ENCODE measurements at regions not wholly inside any gene's neighbourhood (a gene's known extent, or its start where the extent isn't known, plus 50 kb on each side); places are given as distances from the start of the nearest gene placed in this dataset.

DNA sequence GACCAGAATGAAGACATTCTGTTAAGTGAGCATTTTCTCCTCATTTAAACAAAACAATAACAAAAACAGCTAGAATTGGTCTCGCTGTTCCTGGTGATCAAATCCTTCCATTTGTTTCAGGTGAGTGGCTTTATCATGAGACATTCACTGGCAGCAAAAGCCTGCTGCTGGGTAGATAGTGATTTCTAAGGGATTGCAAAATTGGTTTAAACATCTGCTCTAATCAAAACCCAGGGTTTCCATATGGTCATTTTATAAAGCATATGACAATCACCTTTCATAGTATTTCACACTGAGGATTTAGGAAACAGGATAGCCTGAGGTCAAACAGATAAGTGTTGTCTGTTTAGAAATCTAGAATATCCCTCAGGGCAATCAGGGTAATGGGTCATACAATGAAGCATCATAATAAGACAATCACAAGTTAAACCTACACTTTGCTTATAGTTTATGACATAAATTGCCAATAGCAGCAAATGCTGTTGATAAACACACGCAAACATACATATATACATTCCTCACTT lies 769.6 kb upstream of the C9orf72 start:
- DNase-seq (ENCODE audit: low read depth), result no peak
- no peaks in the 10 kb centered on the region for H3K36me3 ChIP-seq (ENCODE audit: control insufficient read depth, insufficient read depth, low read length)
- H3K27me3 ChIP-seq (ENCODE audit: control insufficient read depth, insufficient read depth, low read length), result no peaks in the 10 kb centered on the region
- TF ChIP-seq, protein P1, sequence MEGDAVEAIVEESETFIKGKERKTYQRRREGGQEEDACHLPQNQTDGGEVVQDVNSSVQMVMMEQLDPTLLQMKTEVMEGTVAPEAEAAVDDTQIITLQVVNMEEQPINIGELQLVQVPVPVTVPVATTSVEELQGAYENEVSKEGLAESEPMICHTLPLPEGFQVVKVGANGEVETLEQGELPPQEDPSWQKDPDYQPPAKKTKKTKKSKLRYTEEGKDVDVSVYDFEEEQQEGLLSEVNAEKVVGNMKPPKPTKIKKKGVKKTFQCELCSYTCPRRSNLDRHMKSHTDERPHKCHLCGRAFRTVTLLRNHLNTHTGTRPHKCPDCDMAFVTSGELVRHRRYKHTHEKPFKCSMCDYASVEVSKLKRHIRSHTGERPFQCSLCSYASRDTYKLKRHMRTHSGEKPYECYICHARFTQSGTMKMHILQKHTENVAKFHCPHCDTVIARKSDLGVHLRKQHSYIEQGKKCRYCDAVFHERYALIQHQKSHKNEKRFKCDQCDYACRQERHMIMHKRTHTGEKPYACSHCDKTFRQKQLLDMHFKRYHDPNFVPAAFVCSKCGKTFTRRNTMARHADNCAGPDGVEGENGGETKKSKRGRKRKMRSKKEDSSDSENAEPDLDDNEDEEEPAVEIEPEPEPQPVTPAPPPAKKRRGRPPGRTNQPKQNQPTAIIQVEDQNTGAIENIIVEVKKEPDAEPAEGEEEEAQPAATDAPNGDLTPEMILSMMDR (IDR thresholded peaks at IDR 0.05; ENCODE audit: insufficient read depth, low read length, poor library complexity, severe bottlenecking), result no peak
- no peak overlapping the region for H3K4me3 ChIP-seq (ENCODE audit: low read depth, low read length)

DNA sequence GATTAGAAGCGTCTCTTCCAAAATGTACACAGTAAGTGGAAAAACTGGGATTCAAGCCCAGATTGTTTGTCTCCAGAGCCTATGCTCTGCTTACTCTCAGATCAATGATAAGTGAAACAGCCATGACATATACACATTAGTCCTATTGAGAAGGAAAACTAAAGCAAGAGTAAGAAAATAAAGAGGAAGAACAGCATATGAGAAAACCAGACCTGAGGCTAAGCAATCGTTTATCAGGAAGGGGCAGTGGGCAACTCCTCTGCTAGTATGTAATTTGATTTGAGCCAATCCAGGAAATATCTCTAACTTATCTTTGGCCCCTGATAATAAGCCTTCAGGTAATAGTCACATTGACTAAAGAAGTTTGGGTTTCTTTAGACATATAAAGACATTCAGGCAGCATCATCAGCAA lies 789.9 kb upstream of the C9orf72 start:
- TF ChIP-seq, protein P1 (IDR thresholded peaks at IDR 0.05; ENCODE audit: insufficient read depth, low read length, poor library complexity, severe bottlenecking), result no peak
- DNase-seq (ENCODE audit: low read depth), result no peak
- H3K27me3 ChIP-seq (ENCODE audit: control insufficient read depth, insufficient read depth, low read length), result no peaks in the 10 kb centered on the region
- H3K36me3 ChIP-seq (ENCODE audit: control insufficient read depth, insufficient read depth, low read length), result no peaks in the 10 kb centered on the region
- H3K4me3 ChIP-seq (ENCODE audit: low read depth, low read length), result no peak overlapping the region

DNA sequence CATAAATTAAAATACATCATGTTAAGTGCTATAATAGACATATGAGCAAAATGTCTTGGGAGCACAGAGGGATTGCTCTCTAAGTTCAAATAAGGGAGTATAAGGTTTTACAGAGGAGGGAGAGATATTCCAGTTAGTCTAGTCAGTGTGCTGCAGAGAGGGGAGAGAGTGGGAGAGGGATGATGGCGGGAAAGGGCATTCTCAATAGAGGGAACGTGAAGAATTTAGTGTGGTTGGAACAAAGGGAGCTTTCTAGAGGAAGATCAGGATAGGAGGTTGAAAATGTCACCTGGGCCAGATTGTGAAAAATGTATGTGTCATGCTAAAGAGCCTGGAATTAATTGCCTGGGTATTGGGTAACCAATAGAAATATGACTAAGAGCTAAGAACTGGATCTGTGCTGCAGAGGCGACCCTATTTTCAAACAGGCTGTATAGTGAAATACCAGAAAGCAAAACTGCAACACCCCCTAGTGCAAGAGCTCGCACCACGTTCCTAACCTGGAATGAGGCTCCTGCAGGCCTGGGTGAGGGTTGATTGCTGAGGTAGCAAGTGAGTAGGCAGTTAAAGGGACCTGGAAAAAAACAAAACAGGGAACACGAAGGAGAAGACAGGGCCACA lies 791.8 kb upstream of the C9orf72 start:
- Histone ChIP-seq H3K27me3 (ENCODE audit: control insufficient read depth, insufficient read depth, low read length) (no peaks in the 10 kb centered on the region), H3K4me3 (ENCODE audit: low read depth, low read length) (no peak overlapping the region), H3K36me3 (ENCODE audit: control insufficient read depth, insufficient read depth, low read length) (no peaks in the 10 kb centered on the region)
- TF ChIP-seq, protein P1 (IDR thresholded peaks at IDR 0.05; ENCODE audit: insufficient read depth, low read length, poor library complexity, severe bottlenecking), result peak; percentile 5
- no peak for DNase-seq (ENCODE audit: low read depth)

DNA sequence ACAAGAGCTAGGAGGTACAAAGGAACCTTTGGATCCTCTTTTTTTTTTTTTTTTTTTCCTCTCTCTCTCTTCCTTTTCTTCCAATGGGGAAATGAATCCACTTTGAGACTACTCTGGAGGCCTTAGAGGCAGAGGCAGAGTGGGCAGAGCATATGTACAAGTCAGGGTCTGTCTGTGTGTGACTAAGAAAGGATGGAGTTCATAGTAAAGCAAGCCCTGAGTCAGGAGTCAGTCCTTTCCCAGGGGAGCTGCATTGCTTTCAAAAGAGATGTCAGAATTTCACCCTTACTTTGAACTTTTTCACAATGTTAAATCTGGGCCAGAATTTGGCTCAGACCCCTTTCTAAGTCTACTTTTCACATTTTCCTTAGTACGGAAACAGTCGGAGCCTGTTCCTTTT lies 792.4 kb upstream of the C9orf72 start:
- H3K4me3 ChIP-seq (ENCODE audit: low read depth, low read length), result no peak overlapping the region
- TF ChIP-seq, protein P1 (IDR thresholded peaks at IDR 0.05; ENCODE audit: insufficient read depth, low read length, poor library complexity, severe bottlenecking), result no peak
- no peak for DNase-seq (ENCODE audit: low read depth)
- H3K27me3 ChIP-seq (ENCODE audit: control insufficient read depth, insufficient read depth, low read length), result no peaks in the 10 kb centered on the region
- H3K36me3 ChIP-seq (ENCODE audit: control insufficient read depth, insufficient read depth, low read length), result no peaks in the 10 kb centered on the region

DNA sequence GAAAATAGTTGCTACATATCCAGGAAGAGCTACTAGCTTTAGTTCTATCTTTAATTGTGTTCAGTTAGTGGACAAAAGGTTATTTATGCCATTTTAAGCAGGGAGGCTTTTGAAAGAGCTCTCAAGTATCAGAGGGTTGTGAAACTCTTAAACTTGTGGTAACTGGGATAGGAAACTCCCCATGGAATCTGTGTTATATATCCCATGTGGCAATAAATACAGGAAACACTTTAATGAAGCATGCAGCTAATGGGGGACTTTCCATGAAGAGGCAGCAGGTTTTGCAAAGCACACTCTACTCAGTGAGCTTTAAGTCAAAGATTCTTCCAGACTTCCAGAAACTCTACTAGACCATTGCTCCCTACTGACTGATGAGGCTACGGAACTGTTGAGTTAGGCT lies 805.0 kb upstream of the C9orf72 start:
- DNase-seq (ENCODE audit: low read depth), result no peak
- Histone ChIP-seq H3K4me3 (ENCODE audit: low read depth, low read length) (no peak overlapping the region), H3K36me3 (ENCODE audit: control insufficient read depth, insufficient read depth, low read length) (no peaks in the 10 kb centered on the region), H3K27me3 (ENCODE audit: control insufficient read depth, insufficient read depth, low read length) (no peaks in the 10 kb centered on the region)
- TF ChIP-seq, protein P1 (IDR thresholded peaks at IDR 0.05; ENCODE audit: insufficient read depth, low read length, poor library complexity, severe bottlenecking), result no peak

DNA sequence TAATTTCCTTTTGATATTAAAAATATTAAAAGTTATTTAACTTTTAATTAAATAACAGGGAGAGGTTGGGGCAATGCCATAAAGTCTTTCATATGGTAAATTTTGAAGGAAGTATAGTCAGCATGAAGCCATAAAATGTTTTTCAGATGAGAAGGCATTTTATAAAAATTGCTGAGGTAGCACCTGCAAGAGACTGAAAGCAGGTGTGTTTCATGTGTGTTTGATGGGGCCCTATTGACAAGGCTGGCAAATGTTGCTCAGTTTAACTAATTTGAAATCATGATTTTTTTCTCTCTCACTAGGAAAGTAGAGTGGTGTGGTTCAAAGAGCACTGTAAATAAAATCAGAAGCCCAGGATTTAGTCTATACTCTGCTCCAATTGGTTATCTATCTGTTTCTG lies 805.8 kb upstream of the C9orf72 start:
- no peaks in the 10 kb centered on the region for H3K36me3 ChIP-seq (ENCODE audit: control insufficient read depth, insufficient read depth, low read length)
- H3K4me3 ChIP-seq (ENCODE audit: low read depth, low read length), result no peak overlapping the region
- no peak for DNase-seq (ENCODE audit: low read depth)
- H3K27me3 ChIP-seq (ENCODE audit: control insufficient read depth, insufficient read depth, low read length), result no peaks in the 10 kb centered on the region
- TF ChIP-seq, protein P1 (IDR thresholded peaks at IDR 0.05; ENCODE audit: insufficient read depth, low read length, poor library complexity, severe bottlenecking), result no peak

All from kidney epithelial cell (primary cell).